Adrenal gland (tissue), 9 donors: ENCODE measurements at regions not wholly inside any gene's neighbourhood (a gene's known extent, or its start where the extent isn't known, plus 50 kb on each side); places are given as distances from the start of the nearest gene placed in this dataset.

Source experiments
- DNase-seq, 7 donors: peaks; one replicate each; pipeline ENCODE4 v3.0.0-alpha.2; 2019 to 2020
- H3K27ac ChIP-seq, 5 donors: fragments of 200-600 bp; sonication (generic) in 4 of 5; 1 replicate in 3 of 5; 2 replicates in 2 of 5; pipeline versions ENCODE4 v1.5.1 to v1.8.0; 2016 to 2020; ENCODE audit warnings: mild to moderate bottlenecking in 1 of 5
- H3K27me3 ChIP-seq: fragments of 200-600 bp; 2 replicates; pipeline ENCODE4 v1.8.0; 2021
- H3K36me3 ChIP-seq, 2 donors: fragments of 200-600 bp; replicated peaks in 1 of 2; 1 replicate in 1 of 2; 2 replicates in 1 of 2; pipeline versions ENCODE4 v1.5.1 to v1.8.0; 2018 to 2022
- H3K4me1 ChIP-seq, 2 donors: fragments of 200-600 bp; replicated peaks in 1 of 2; 1 replicate in 1 of 2; 2 replicates in 1 of 2; pipeline versions ENCODE4 v1.5.1 to v1.8.0; 2018 to 2021
- H3K4me3 ChIP-seq, 4 donors: fragments of 200-600 bp; sonication (generic) in 3 of 4; one replicate each; pipeline ENCODE4 v1.5.1; 2016 to 2018
- H3K9me3 ChIP-seq, 3 donors: fragments of 200-600 bp; sonication (generic) in 1 of 3; replicated peaks in 1 of 3; 1 replicate in 2 of 3; 2 replicates in 1 of 3; pipeline versions ENCODE4 v1.5.1 to v1.8.0; 2016 to 2021
- POLR2A ChIP-seq, 2 donors: fragments of 450-650 bp; IDR thresholded peaks; one replicate each; pipeline ENCODE4 v1.6.1; 2017; ENCODE audit warnings: antibody characterized with exemption in 2 of 2, mild to moderate bottlenecking in 2 of 2, moderate library complexity in 1 of 2
- WGBS, 4 donors: extraction: QIAGEN DNeasy Blood & Tissue Kit in 2 of 4; methylation state at CpG; one replicate each; pipeline versions ENCODE4 v1.1.5 to v1.1.7; 2013 to 2017; 5-methylcytosine and 5-hydroxymethylcytosine counted together
- intact Hi-C, 2 donors: fragments of 100-400 bp; cut with DNase I; formaldehyde crosslinking; loops; one replicate each; pipeline versions ENCODE4 v1.14.1 to v1.15.0; 2022 to 2023
- TF ChIP-seq, protein P1 (sequence below), 6 experiments: fragments of 450-650 bp in 4 of 6; fragments of 200-600 bp in 2 of 6; sonication (generic) in 1 of 6; IDR thresholded peaks; 1 replicate in 5 of 6; 2 replicates in 1 of 6; pipeline versions ENCODE4 v1.5.1 to v1.8.0; 2016 to 2021; ENCODE audit warnings: antibody characterized with exemption in 6 of 6, mild to moderate bottlenecking in 2 of 6, moderate library complexity in 1 of 6
- donor health status: healthy with polysubstance abuse.
- donor health status: Bipolar disorder and iron deficiency.
- donor health status: DM: yes; HTN: yes; CAD: no.
- donor health status: DM: no; HTN: no; CAD: no.
- donor health status: DM: no; HTN: no; CAD: no.

DNA sequence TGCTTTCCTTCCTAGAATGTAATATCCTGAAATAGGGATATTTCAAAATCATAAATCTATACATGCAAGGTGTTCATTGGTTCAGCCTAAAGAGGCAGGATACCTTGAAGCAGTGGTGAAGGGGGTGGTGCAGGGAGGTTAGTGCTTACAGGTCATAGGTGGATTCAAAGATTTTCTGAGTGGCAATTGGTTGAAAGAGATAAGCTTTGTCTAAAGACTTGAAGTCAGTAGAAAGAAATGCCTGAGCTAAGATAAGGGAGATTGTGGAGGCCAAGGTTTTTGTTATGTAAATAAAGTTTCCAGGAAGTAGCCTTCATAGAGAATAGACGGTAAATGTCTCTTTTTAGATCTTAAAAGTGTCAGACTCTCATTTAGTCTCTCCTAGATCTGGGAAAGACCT, 741.2 kb upstream of the ZWINT start:
- H3K4me3 ChIP-seq, result no peak overlapping the region
- intact Hi-C loops, result no loop called here
- H3K27me3 ChIP-seq, result no peaks in the 10 kb centered on the region
- WGBS, 4 donors, result 5 to 18% (median 10%) methylated on average over 1 of the region's 1 CpG
- H3K9me3 ChIP-seq, result no peaks in the 10 kb centered on the region
- no peaks in the 10 kb centered on the region for H3K36me3 ChIP-seq
- no peak for DNase-seq
- H3K4me1 ChIP-seq, result no peaks in the 10 kb centered on the region
- no peak overlapping the region for H3K27ac ChIP-seq
- TF ChIP-seq POLR2A (IDR thresholded peaks at IDR 0.05), result no peak
- TF ChIP-seq, protein P1, sequence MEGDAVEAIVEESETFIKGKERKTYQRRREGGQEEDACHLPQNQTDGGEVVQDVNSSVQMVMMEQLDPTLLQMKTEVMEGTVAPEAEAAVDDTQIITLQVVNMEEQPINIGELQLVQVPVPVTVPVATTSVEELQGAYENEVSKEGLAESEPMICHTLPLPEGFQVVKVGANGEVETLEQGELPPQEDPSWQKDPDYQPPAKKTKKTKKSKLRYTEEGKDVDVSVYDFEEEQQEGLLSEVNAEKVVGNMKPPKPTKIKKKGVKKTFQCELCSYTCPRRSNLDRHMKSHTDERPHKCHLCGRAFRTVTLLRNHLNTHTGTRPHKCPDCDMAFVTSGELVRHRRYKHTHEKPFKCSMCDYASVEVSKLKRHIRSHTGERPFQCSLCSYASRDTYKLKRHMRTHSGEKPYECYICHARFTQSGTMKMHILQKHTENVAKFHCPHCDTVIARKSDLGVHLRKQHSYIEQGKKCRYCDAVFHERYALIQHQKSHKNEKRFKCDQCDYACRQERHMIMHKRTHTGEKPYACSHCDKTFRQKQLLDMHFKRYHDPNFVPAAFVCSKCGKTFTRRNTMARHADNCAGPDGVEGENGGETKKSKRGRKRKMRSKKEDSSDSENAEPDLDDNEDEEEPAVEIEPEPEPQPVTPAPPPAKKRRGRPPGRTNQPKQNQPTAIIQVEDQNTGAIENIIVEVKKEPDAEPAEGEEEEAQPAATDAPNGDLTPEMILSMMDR (IDR thresholded peaks at IDR 0.05), result no peak

DNA sequence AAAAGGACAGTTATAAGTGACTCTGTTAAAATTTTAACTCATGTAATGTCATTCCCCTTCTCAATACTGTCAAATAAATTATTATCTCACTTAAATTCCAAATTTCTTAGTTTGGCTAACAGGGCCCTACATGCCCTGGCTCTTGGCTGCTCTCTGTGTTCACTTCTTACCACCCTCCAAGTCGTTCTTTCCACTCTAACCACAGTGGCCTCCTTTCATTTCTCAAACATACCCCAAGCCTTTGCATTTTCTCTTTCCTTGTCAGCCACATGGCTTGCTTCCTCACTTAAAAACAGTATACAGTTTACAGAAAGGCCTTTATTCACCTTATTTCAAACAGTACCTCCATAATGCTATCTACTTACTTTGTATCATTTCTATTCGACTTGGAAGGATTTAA, 737.1 kb upstream of the ZWINT start:
- H3K27me3 ChIP-seq, result no peaks in the 10 kb centered on the region
- 76 to 88% (median 79%) methylated on average over 2 of the region's 2 CpGs for WGBS, 4 donors
- no peaks in the 10 kb centered on the region for H3K36me3 ChIP-seq
- H3K27ac ChIP-seq, result no peak overlapping the region
- H3K4me1 ChIP-seq, result no peaks in the 10 kb centered on the region
- no peak for DNase-seq
- intact Hi-C loops, result no loop called here
- H3K4me3 ChIP-seq, result no peak overlapping the region
- TF ChIP-seq, protein P1 (IDR thresholded peaks at IDR 0.05), result no peak
- TF ChIP-seq POLR2A (IDR thresholded peaks at IDR 0.05), result no peak
- no peaks in the 10 kb centered on the region for H3K9me3 ChIP-seq

DNA sequence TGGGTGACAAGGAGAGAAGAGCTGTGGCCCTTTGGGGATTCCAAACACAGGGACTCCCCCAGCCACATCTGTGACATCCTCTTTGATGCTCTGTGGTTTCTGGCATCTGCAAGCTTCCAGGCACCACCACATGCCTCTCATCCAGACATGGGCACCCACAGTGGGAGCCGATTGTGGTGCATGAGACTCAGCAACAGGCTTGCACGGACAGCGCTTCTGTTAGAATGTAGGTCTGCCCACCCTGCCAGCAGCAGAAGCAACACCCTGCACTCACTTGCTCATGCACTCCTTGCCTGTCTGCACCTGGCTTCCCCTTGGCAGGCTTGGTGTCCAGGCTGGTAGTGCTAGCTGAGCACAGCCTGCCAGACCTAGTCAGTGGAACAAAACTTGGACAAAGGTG, 735.0 kb upstream of the ZWINT start:
- Histone ChIP-seq H3K27ac (no peak overlapping the region), H3K36me3 (no peaks in the 10 kb centered on the region), H3K4me3 (no peak overlapping the region), H3K9me3 (no peaks in the 10 kb centered on the region), H3K4me1 (no peaks in the 10 kb centered on the region), H3K27me3 (no peaks in the 10 kb centered on the region)
- TF ChIP-seq POLR2A (IDR thresholded peaks at IDR 0.05), result no peak
- TF ChIP-seq, protein P1 (IDR thresholded peaks at IDR 0.05), result no peak
- WGBS, 4 donors, result 80 to 100% (median 99%) methylated on average over 1 to 3 of the region's 3 CpGs
- intact Hi-C loops, result no loop called here
- DNase-seq, result no peak

DNA sequence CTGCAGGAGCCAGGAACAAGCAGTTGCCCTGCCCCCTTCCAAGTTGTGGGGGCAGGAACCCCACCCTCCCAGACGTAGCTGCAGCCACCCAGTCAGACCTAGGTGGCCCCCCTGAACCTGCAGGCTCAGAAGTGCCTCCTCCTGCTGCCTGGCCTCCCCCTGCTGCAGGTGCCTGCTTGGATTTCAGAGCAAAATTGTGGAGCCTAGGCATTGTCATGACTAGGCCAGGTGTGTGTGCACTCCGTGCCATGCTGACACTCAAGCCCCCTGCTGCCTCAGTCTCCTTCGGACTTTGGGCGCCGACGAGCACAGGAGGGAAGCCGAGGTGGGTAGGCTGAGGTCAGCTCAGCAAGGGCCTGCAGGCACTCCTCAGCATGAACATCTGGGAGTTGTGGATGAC, 733.9 kb upstream of the ZWINT start:
- H3K9me3 ChIP-seq, result no peaks in the 10 kb centered on the region
- H3K27me3 ChIP-seq, result no peaks in the 10 kb centered on the region
- intact Hi-C loops, result no loop called here
- H3K4me3 ChIP-seq, result no peak overlapping the region
- no peaks in the 10 kb centered on the region for H3K36me3 ChIP-seq
- DNase-seq, result no peak
- H3K27ac ChIP-seq, result no peak overlapping the region
- 20 to 91% (median 72%) methylated on average over 1 to 7 of the region's 7 CpGs for WGBS, 4 donors
- TF ChIP-seq, protein P1 (IDR thresholded peaks at IDR 0.05), result no peak
- no peak for TF ChIP-seq POLR2A (IDR thresholded peaks at IDR 0.05)
- no peaks in the 10 kb centered on the region for H3K4me1 ChIP-seq
